Stomach (tissue), 4 donors: ENCODE measurements at regions not wholly inside any gene's neighbourhood (a gene's known extent, or its start where the extent isn't known, plus 50 kb on each side); places are given as distances from the start of the nearest gene placed in this dataset.

Experiments used
- CTCF ChIP-seq, 7 experiments: fragments of 450-650 bp in 4 of 7; fragments of 200-600 bp in 3 of 7; sonication (generic) in 3 of 7; IDR thresholded peaks; one replicate each; pipeline ENCODE4 v1.5.1; 2016 to 2019; ENCODE audit warnings: antibody characterized with exemption in 7 of 7, control low read depth in 2 of 7, mild to moderate bottlenecking in 1 of 7
- POLR2A ChIP-seq, 4 donors: fragments of 450-650 bp; IDR thresholded peaks; one replicate each; pipeline ENCODE4 v1.6.1; 2016; ENCODE audit warnings: antibody characterized with exemption in 4 of 4, control low read depth in 2 of 4, mild to moderate bottlenecking in 1 of 4, moderate library complexity in 1 of 4

GRCh38 chr20:12535770-12536169 lies 473.0 kb upstream of the SPTLC3 start:
- TF ChIP-seq CTCF (IDR thresholded peaks at IDR 0.05) (no peak), POLR2A (IDR thresholded peaks at IDR 0.05) (no peak)
